Neural progenitor cell (in vitro differentiated cells): ENCODE measurements at regions not wholly inside any gene's neighbourhood (a gene's known extent, or its start where the extent isn't known, plus 50 kb on each side); places are given as distances from the start of the nearest gene placed in this dataset.

Experiments used
- DNase-seq: peaks from one replicate; pipeline ENCODE4 v3.0.0-alpha.2; 2016; ENCODE audit warnings: low spot score
- H2AFZ ChIP-seq: fragments of 200-600 bp; sonication (generic); replicated peaks from 2 replicates; pipeline ENCODE4 v1.6.1; 2016; ENCODE audit warnings: antibody characterized with exemption
- H3F3A ChIP-seq: fragments of 200-600 bp; sonication (generic); 2 replicates; pipeline ENCODE4 v1.6.1; 2016; ENCODE audit warnings: antibody characterized with exemption, low read depth
- H3K27ac ChIP-seq: fragments of 200-600 bp; sonication (generic); 2 replicates; pipeline ENCODE4 v1.5.1; 2016; ENCODE audit warnings: mild to moderate bottlenecking
- H3K27me3 ChIP-seq: fragments of 200-600 bp; sonication (generic); 2 replicates; pipeline ENCODE4 v1.6.1; 2016; ENCODE audit warnings: mild to moderate bottlenecking, moderate library complexity
- H3K36me3 ChIP-seq: fragments of 200-600 bp; sonication (generic); 2 replicates; pipeline ENCODE4 v1.5.1; 2016
- H3K4me1 ChIP-seq: fragments of 200-600 bp; sonication (generic); 2 replicates; pipeline ENCODE4 v1.6.1; 2016; ENCODE audit warnings: mixed run types
- H3K4me2 ChIP-seq: fragments of 200-600 bp; sonication (generic); 2 replicates; pipeline ENCODE4 v1.6.1; 2016
- H3K4me3 ChIP-seq: fragments of 200-600 bp; sonication (generic); 2 replicates; pipeline ENCODE4 v1.5.1; 2016
- H3K79me2 ChIP-seq: fragments of 200-600 bp; sonication (generic); 2 replicates; pipeline ENCODE4 v1.6.1; 2016; ENCODE audit warnings: low read depth
- H3K9ac ChIP-seq: fragments of 200-600 bp; sonication (generic); 2 replicates; pipeline ENCODE4 v1.6.1; 2016
- H3K9me3 ChIP-seq: fragments of 200-600 bp; sonication (generic); 2 replicates; pipeline ENCODE4 v1.5.1; 2016; ENCODE audit warnings: low read depth
- H4K20me1 ChIP-seq: fragments of 200-600 bp; sonication (generic); 2 replicates; pipeline ENCODE4 v1.6.1; 2016; ENCODE audit warnings: low read depth
- H3K27ac Mint-ChIP-seq: 3 replicates; pipeline ENCODE4 v1.8.0; 2021; ENCODE audit warnings: mixed read lengths
- H3K27me3 Mint-ChIP-seq: 2 replicates; pipeline ENCODE4 v1.8.0; 2022; ENCODE audit warnings: low read depth, mild to moderate bottlenecking, inconsistent platforms, moderate library complexity, mixed read lengths; ENCODE audit not compliant: insufficient read depth
- H3K36me3 Mint-ChIP-seq: 3 replicates; pipeline ENCODE4 v1.8.0; 2021; ENCODE audit warnings: mixed read lengths
- H3K4me1 Mint-ChIP-seq: 3 replicates; pipeline ENCODE4 v1.8.0; 2021; ENCODE audit warnings: mixed read lengths
- H3K4me3 Mint-ChIP-seq: 3 replicates; pipeline ENCODE4 v1.8.0; 2021; ENCODE audit warnings: mild to moderate bottlenecking, moderate library complexity, mixed read lengths
- H3K9me3 Mint-ChIP-seq: 3 replicates; pipeline ENCODE4 v1.8.0; 2020; ENCODE audit warnings: mixed read lengths
- CTCF ChIP-seq: fragments of 200-600 bp; sonication (generic); IDR thresholded peaks from 2 replicates; pipeline ENCODE4 v1.5.1; 2017; ENCODE audit warnings: antibody characterized with exemption, mild to moderate bottlenecking
- EZH2 ChIP-seq: fragments of 200-600 bp; sonication (generic); IDR thresholded peaks from 2 replicates; pipeline ENCODE4 v1.6.1; 2017; ENCODE audit warnings: antibody characterized with exemption, mild to moderate bottlenecking, moderate library complexity
- EZH2phosphoT487 ChIP-seq: fragments of 200-600 bp; sonication (generic); IDR thresholded peaks from 2 replicates; pipeline ENCODE4 v1.6.1; 2017; ENCODE audit warnings: antibody characterized with exemption

- Mint-ChIP-seq H3K27me3 (no peaks in the 10 kb centered on the region), H3K9me3 (no peaks in the 10 kb centered on the region), H3K36me3 (no peaks in the 10 kb centered on the region), H3K4me1 (no peaks in the 10 kb centered on the region), H3K4me3 (no peak overlapping the region), H3K27ac (no peak overlapping the region)
- no peak for DNase-seq
- Histone ChIP-seq H3K4me3 (no peak overlapping the region), H3K36me3 (no peaks in the 10 kb centered on the region), H3F3A (no peaks in the 10 kb centered on the region), H3K4me1 (no peaks in the 10 kb centered on the region), H4K20me1 (no peaks in the 10 kb centered on the region), H3K9me3 (no peaks in the 10 kb centered on the region), H3K79me2 (no peaks in the 10 kb centered on the region), H3K4me2 (no peak overlapping the region), H2AFZ (no peak overlapping the region), H3K27ac (no peak overlapping the region), H3K27me3 (no peaks in the 10 kb centered on the region), H3K9ac (no peak overlapping the region)
- no peak for TF ChIP-seq EZH2
- TF ChIP-seq CTCF: no peak
- no peak for TF ChIP-seq EZH2phosphoT487
Observed at GRCh38 chr3:164060923-164061322, 1017.4 kb downstream of the SI start.

GRCh38 chr3:164049847-164050246 lies 1028.4 kb downstream of the SI start:
- H2AFZ ChIP-seq: no peak overlapping the region
- Mint-ChIP-seq H3K27ac (no peak overlapping the region), H3K4me1 (no peaks in the 10 kb centered on the region), H3K36me3 (no peaks in the 10 kb centered on the region), H3K27me3 (no peaks in the 10 kb centered on the region), H3K9me3 (no peaks in the 10 kb centered on the region), H3K4me3 (no peak overlapping the region)
- no peaks in the 10 kb centered on the region for H3K36me3 ChIP-seq
- no peak overlapping the region for H3K4me2 ChIP-seq
- H4K20me1 ChIP-seq: no peaks in the 10 kb centered on the region
- no peaks in the 10 kb centered on the region for H3K4me1 ChIP-seq
- H3K27ac ChIP-seq: no peak overlapping the region
- H3K9me3 ChIP-seq: no peaks in the 10 kb centered on the region
- no peaks in the 10 kb centered on the region for H3F3A ChIP-seq
- H3K79me2 ChIP-seq: no peaks in the 10 kb centered on the region
- H3K9ac ChIP-seq: no peak overlapping the region
- TF ChIP-seq EZH2 (no peak), CTCF (no peak), EZH2phosphoT487 (no peak)
- no peak for DNase-seq
- H3K27me3 ChIP-seq: no peaks in the 10 kb centered on the region
- no peak overlapping the region for H3K4me3 ChIP-seq

- no peaks in the 10 kb centered on the region for H3F3A ChIP-seq
- TF ChIP-seq EZH2 (no peak), EZH2phosphoT487 (no peak), CTCF (no peak)
- H3K27me3 ChIP-seq: no peaks in the 10 kb centered on the region
- no peak overlapping the region for H3K27ac ChIP-seq
- DNase-seq: no peak
- H3K27ac Mint-ChIP-seq: no peak overlapping the region
- H3K9me3 Mint-ChIP-seq: no peaks in the 10 kb centered on the region
- H3K4me1 ChIP-seq: no peaks in the 10 kb centered on the region
- H3K4me2 ChIP-seq: no peak overlapping the region
- no peak overlapping the region for H3K4me3 Mint-ChIP-seq
- no peaks in the 10 kb centered on the region for H3K79me2 ChIP-seq
- no peaks in the 10 kb centered on the region for H4K20me1 ChIP-seq
- H3K9ac ChIP-seq: no peak overlapping the region
- no peak overlapping the region for H2AFZ ChIP-seq
- no peaks in the 10 kb centered on the region for H3K36me3 ChIP-seq
- no peaks in the 10 kb centered on the region for H3K9me3 ChIP-seq
- no peaks in the 10 kb centered on the region for H3K36me3 Mint-ChIP-seq
- no peaks in the 10 kb centered on the region for H3K27me3 Mint-ChIP-seq
- no peak overlapping the region for H3K4me3 ChIP-seq
- H3K4me1 Mint-ChIP-seq: no peaks in the 10 kb centered on the region
Observed at GRCh38 chr3:164048451-164048850, 1029.8 kb downstream of the SI start.

- Histone ChIP-seq H3K9ac (no peak overlapping the region), H2AFZ (peak overlapping the region; percentile 48), H4K20me1 (no peaks in the 10 kb centered on the region), H3K27me3 (no peaks in the 10 kb centered on the region), H3K4me2 (no peak overlapping the region), H3K27ac (no peak overlapping the region), H3F3A (no peaks in the 10 kb centered on the region), H3K36me3 (no peaks in the 10 kb centered on the region), H3K4me1 (no peaks in the 10 kb centered on the region), H3K79me2 (no peaks in the 10 kb centered on the region), H3K9me3 (no peaks in the 10 kb centered on the region), H3K4me3 (no peak overlapping the region)
- Mint-ChIP-seq H3K27ac (no peak overlapping the region), H3K9me3 (no peaks in the 10 kb centered on the region), H3K27me3 (peaks cover 3% of the 10 kb centered on the region), H3K4me3 (no peak overlapping the region), H3K36me3 (no peaks in the 10 kb centered on the region), H3K4me1 (peaks cover 15% of the 10 kb centered on the region)
- TF ChIP-seq EZH2 (no peak), EZH2phosphoT487 (no peak)
- no peak for DNase-seq
Observed at GRCh38 chr3:164040991-164041390, 1037.3 kb downstream of the SI start.
